DMS79 (cell line): ENCODE measurements at regions not wholly inside any gene's neighbourhood (a gene's known extent, or its start where the extent isn't known, plus 50 kb on each side); places are given as distances from the start of the nearest gene placed in this dataset.
A peak's percentile ranks its signal among the peaks of the same experiment; 100 is the strongest.
"Not testable (repeated sequence)": the region's sequence is repeated elsewhere in the genome, so short reads cannot be mapped to it uniquely, and the experiment has no call there.

ENCODE experiments used
- DNase-seq: peaks from one replicate; lab custom pipeline; 2025; lab: John Stamatoyannopoulos, UW

DNA sequence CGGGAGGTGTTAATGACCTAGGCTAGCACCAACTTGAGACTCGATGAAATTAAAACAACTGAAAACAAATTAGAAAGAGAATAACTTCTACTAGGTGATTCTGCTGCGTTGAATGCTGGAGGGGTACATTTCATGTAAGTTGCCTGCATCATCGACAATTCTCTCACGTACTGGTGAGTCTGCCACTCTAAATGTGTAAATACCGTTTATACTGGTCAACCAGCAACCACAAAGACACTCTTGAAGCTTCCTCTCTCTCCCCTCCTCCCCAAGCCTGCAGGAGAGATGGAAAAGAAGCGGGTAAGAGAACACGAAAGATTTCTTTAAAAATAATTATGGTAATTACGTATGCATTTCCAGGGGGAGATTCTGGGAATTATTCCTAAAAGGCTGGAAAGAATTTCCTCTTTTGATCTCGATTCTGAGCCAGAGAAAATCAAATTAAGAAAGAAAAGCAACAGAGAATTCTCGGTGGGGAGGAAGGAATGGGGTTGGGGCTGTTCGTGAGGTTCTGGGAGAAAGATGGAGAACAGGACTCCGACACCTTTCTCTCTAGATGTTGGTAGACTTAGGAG lies 68.6 kb upstream of the MRTFB start:
- no peak for DNase-seq

DNA sequence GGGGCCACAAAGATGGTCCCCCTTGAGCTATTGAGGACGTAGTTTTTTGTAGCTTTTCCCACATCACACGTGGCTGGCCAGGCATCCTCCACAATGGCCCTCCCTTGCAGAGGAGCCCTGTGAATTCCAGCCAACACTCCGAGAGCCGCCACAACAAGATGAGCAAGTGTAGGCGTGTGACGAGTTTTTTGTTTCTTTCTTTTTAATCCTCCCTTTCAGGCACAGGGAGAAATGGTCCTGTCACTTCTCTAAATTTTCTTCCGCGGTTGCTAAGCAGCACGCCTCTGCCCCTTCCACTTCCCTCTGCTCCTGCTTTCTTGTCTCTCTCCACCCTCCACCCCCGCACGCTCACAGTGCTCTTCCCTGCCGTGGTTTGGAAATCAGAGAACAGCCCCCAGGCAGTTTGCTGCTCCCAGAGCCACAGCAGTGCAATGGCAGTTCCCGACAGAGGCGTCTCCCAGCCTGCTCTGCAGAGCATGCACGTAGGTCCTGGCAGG lies 68.0 kb upstream of the MRTFB start:
- peak; percentile 39 for DNase-seq

DNA sequence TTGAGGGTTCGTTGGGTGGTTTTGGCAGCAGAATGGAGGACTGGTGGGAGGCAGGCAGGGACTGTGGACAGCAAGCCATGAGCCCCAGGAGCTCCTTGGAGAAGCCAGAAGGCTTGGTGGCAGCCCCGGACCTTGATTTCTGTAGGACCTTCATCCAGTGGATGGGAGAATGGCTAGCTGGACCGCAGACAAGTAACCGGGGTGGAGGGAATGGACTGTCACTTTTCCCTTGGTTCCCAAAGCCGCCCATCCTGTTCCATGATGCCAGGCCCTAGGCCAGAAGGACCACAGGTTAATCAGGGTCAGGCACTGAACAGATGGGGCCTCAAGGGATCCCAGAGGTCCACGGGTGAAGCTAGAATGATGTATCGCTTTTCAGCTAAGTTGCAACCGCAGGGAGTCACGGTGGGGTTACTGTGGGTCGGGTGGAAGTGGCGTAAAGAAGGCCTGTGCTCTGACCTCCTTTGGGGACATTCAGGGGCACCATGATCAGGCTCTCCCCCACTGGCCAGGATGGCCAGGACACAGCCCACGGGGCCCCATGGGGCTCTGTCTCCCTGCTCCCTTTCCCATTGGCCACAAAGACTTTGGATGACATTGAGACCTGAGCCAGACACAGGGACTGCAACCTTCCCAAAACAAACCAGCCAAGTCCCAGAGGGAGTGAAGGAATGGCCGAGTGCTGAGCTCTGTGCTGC lies 66.9 kb upstream of the MRTFB start:
- no peak for DNase-seq

DNA sequence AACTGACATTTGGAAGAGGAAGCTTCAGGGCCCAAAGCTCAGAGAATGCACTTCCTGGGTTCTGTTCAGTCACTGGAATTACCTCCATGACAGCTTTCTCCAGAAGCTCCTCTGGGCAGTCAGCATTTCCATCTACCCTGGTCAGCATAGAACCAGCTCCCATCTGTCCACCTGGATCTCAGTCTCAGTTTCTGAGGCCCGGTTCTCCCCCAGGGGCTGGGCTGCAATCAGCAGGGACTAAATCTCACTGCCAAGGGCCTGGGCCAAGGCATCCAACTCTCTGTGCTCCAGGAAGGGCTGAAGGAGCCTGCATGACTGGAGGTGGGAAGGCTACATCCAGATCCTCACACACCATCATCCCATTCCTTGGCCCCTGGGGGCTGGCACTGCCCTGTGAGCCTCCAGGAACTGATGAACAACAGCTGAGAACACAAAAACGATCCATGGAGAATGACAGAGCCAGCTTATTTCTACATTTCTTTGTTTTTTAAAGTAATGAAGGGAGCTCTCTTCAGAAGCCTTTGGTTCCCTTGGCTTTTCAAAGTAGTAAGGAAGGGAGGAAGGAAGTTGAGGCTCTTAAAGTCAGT lies 66.3 kb upstream of the MRTFB start:
- DNase-seq: no peak

DNA sequence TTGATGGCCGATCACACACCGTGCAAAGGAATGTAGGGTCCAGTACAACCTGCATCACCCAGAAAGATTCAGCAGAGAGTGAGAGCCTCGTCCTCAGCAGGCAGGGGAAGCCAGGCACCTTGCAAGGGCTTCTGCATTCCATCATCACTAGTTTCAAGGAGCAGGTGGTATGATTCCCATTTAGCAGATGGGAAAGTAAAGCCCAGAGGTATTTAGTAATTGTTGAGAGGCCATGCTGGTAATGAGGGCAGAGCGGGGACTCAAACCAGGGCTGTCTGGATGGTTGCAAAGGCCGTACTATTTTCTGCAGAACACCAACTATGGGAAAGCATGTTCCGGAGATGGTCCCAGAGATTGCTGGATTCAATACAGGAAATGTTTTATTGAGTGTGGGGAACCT lies 65.8 kb upstream of the MRTFB start:
- DNase-seq: no peak

DNA sequence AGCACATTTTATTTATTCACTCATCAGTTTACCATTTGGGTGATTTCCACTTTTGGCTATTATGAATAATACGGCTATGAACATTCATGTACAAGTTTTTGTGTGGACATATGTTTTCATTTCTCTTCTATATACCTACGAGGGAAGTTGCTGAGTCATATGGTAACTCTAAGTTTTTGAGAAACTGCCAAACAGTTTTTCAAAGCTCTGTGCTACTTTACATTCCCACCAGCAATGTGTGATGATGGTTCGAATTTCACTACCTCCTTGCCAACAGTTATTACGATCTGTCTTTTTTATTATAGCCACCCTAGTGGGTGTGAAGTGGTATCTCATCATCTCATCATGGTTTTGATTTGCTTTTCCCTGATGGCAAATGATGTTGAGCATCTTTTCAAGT lies 63.7 kb upstream of the MRTFB start:
- peak; percentile 5 for DNase-seq

DNA sequence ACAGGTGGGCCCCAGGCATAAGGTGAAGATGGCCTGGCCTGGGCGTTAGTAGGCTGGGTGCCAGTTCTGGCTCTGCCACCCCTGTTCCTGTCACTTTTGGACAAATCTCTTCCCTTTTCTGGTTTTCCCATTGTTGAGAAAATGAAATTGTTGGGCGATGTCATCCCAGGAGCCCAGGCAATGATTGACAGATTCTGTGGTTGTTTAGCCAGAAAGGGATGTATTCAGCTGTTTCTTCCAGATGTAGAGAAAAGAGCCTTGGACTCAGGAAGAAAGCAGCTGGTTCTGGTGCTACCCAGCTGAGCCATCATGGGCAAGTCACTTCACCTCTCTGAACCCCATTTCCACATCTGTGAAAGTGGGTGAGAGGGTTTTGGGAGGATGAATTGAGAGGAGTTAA lies 60.1 kb upstream of the MRTFB start:
- no peak for DNase-seq

DNA sequence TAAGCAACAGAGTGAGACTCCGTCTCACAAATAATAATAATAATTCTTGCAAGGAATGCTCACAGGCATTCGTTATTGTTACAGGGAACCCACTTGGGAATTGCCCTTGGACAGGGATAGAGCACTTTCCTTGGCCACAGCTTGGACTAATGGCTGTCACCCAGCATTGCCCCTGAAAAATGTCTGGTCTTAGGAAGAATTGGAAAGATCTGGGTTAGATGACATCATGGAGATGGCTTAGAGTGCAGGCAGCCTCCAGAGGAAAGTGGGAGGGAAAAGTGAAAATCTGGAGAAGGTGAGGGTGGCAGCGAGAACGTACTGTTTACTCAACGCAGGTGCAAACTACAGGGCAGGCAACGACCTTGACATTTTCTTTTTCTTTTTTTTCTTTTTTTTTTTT lies 59.3 kb upstream of the MRTFB start:
- DNase-seq: no peak

DNA sequence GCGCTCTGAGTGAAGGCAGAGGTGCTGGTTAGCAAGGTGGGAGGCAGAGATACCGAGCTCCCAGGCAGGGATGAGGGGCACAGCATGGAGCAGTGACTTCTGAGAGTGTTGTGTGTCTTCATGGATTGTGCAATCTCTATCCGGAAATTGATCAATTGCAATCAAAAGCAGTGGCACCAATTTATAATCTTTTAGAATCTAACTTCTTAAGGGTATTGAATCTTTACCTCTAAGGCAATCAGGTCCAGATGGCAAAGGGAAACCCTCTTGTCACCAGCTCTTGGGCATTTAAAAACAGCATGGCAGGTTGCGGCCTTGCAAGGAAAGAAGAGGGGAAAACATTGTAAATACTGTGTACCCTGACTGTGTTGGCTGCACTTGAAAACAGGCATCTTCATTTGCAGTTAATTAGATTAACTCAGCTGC lies 58.0 kb upstream of the MRTFB start:
- DNase-seq: no peak

DNA sequence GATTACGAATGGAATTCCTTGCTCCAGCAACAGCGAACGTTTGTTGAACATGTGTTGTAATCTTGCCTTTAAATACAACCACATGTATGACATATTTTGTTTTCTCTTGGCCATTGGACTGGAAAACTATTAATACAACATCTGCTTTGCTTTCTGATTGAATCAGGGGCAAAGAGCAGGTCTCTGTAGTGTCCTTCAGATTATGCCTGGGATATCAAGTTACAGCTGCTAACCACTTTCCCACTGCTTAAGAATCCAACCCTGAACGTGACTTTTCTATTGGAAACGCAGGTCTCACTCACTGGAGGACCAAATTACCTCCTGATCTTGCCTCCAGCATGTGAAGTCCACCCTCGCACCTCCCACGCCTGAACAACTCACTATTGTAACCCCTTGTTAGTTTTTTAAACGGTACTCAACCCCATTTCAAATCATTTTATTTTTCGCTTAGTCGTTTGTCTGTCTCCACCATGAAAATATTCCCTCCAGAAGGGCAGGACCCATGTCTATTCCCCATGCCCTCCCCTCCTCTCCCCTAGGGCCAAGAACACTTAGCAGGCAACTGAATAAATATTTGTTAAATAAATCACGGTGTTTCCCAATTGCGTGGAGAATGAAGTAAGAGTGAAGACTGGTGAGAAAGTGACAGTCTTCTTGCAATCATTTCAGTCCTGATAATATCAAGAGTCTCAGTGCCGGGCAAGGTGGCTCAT lies 57.4 kb upstream of the MRTFB start:
- peak; percentile 88 for DNase-seq

DNA sequence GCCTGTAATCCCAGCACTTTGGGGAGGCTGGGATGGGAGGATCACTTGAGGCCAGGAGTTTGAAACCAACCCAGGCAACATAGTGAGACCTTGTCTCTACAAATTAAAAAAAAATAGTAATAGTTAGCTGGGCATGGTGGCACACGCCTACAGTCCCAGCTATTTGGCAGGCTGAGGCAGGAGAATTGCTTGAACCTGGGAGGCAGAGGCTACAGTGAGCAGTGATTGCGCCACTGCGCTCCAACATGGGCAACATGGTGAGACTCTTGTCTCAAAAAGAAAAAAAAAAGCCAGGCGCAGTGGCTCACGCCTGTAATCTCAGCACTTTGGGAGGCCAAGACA lies 56.9 kb upstream of the MRTFB start:
- DNase-seq: no peak

DNA sequence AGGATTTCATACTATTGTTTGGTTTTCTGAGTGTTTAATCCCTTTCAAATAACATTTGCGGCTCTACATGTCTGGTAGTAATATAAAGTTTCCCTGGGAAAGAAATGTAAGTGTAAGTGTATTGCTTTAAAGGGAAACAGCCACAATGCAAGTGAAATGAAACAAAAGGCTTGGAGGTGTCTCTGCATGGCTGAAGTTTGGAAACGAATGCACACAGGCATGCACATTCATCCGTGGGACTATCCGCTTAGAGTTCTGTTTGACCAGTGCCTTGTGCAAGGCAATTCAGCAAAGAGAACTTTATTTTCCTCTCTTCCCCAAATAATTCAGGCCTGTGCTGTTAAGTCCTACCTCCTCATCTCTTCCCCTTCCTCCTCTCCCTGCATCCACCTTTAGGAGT lies 56.1 kb upstream of the MRTFB start:
- DNase-seq: no peak

DNA sequence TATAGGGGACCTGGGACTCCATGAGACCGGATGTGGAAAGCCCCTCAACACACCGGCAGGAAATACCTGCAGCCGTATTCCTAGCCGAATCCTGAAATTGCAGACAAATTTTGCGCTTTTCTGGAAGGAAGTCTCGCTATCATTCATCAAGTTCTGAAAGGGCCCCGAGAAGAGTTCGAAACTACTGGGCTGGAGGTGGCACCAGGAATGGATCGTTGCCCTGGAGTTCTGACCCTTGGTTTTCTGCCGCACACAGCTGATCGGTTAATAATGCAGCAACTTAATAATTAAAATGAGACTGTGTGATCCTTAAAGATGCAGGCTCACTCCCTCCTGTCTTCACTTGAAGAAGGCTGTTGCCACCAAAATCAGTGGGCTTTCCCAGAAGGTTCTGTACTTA lies 55.7 kb upstream of the MRTFB start:
- no peak for DNase-seq

DNA sequence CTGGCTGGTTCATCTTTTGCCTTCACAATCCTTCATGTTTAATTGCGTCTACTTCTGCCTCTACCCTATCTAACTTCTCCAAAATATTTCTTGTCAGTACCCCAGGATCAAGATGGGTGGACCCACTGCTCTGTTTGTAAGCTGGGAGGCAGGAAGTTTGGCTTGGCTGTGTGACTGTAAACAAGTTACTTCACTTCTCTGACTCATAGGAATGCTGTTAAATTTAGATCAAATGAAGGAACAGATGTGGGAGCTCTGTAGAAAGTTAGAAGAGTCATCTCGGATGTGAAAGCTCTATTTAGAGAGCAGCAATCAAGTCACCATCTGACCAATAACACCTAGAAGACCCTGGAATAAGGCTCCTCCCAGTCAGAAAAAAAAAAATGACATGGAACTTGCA lies 55.2 kb upstream of the MRTFB start:
- DNase-seq: no peak

DNA sequence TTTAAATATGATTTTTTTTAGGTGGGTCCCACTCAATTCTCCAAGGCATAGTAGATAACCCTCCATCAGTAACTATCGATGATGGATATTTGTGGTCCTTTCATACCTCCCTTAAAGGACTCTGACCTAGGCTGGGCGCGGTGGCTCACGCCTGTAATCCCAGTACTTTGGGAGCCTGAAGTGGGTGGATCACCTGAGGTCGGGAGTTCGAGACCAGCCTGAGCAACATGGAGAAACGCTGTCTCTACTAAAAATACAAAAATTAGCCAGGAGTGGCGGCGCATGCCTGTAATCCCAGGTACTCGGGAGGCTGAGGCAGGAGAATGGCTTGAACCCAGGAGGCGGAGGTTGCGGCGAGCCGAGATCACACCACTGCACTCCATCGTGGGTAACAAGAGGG lies 54.8 kb upstream of the MRTFB start:
- not testable (repeated sequence) for DNase-seq

DNA sequence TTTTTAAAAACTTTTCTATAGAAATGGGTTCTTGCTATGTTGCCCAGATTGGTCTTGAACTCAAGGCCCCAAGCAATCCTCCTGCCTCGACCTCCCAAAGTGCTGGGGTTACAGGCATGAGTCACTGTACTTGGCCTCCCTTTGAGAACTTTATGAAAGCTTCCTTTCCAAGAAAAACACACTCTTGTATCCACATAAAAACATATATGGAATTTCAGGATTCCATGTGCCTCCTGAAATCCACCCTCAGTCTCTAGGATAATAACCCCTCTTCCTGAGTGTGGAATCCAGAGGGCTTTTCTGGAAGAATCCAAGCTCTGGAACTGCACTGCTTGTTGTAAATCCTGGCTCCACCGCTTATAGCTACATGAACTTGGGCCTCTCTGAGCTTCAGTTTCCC lies 53.2 kb upstream of the MRTFB start:
- DNase-seq: no peak

DNA sequence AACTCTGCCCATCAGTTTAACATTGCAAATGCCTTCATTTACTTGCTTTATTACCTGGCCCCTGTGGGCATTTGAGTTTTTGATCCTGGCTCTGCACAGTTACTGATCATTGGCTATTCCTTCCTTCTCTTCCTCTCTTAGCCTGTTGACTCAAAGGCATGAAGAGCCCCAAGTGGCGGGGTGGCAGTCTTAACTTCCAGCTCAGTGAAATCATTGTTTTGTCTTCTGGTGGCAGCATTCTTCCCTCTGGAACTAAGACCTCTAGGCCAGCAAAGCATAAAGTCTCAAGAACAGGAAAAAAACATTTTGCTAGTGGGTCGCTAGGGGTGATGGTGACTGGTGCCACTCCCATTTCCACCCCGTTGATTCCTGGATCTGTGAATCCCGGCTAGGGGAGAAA lies 52.3 kb upstream of the MRTFB start:
- DNase-seq: no peak

DNA sequence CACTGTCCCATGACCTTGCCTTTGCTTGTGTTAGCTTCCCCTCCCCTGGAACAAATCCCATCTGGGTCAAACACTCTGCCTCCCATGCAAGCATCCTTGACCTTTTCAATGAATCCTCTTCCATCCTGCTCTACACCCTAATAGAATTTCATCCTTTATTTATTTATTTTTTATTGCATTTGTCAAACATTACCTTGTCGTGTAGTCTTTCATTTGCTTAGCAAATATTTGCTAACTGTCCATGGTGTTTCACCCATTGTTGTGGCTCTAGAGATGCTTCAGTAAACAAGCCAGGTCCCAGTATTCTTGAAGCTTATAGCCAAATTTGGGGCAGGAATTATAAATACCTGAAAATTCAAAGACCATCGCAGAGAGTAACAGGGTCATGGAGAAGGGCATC lies 51.0 kb upstream of the MRTFB start:
- DNase-seq: no peak
